Large intestine (tissue), 3 donors: ENCODE measurements at regions not wholly inside any gene's neighbourhood (a gene's known extent, or its start where the extent isn't known, plus 50 kb on each side); places are given as distances from the start of the nearest gene placed in this dataset.

Experiments used
- DNase-seq, 2 donors: peaks; one replicate each; pipeline versions ENCODE4 v3.0.0 to v3.0.0-alpha.2; 2013
- H3K27ac ChIP-seq: one replicate; pipeline ENCODE4 v1.5.1; 2013; ENCODE audit warnings: low read length
- H3K27me3 ChIP-seq: 2 replicates; pipeline ENCODE4 v1.6.1; 2013; ENCODE audit warnings: low read length; ENCODE audit not compliant: control insufficient read depth, insufficient read depth
- H3K36me3 ChIP-seq: 2 replicates; pipeline ENCODE4 v1.6.1; 2013; ENCODE audit warnings: low read length; ENCODE audit not compliant: control insufficient read depth, insufficient read depth
- H3K4me1 ChIP-seq: one replicate; pipeline ENCODE4 v1.6.1; 2013; ENCODE audit warnings: low read length; ENCODE audit not compliant: control insufficient read depth, insufficient read depth
- H3K4me3 ChIP-seq: one replicate; pipeline ENCODE4 v1.5.1; 2013; ENCODE audit warnings: low read length
- H3K9me3 ChIP-seq: one replicate; pipeline ENCODE4 v1.6.1; 2013; ENCODE audit warnings: mild to moderate bottlenecking, low read depth, low read length, moderate library complexity; ENCODE audit not compliant: control insufficient read depth
- WGBS: methylation state at CpG from one replicate; pipeline ENCODE4 v1.1.5; 2013; ENCODE audit warnings: low lambda C conversion rate; ENCODE audit not compliant: insufficient coverage; 5-methylcytosine and 5-hydroxymethylcytosine counted together

- WGBS: no CpG with 5 or more reads among the region's 9 CpGs
- no peak overlapping the region for H3K27ac ChIP-seq
- no peak for DNase-seq
- no peak overlapping the region for H3K4me3 ChIP-seq
- H3K36me3 ChIP-seq: no peaks in the 10 kb centered on the region
- no peaks in the 10 kb centered on the region for H3K27me3 ChIP-seq
- H3K9me3 ChIP-seq: no peaks in the 10 kb centered on the region
- no peaks in the 10 kb centered on the region for H3K4me1 ChIP-seq
Observed at GRCh38 chr22:48895336-48895735, 932.3 kb downstream of the BRD1 start.

DNA sequence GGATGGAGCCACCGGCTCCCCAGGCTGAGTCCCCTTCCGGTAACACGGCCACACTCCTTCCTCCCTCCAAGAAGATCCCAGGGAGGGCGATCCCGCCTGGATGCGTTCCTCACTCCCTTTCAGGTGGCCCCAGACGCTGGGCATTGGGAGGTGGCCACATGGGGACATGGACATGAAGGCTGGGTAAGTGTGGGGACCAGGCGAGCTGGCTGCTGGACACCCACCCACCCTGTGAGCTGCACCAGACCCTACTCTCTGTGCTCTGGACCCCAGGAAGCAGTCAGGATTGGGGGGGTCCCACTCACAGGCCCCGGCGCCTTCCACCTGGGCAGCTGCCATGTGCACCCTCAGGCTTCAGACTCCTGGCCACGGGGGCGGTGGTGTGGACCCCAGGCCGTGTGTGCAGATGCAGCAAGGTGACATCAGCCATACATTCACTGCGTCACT, 932.8 kb downstream of the BRD1 start:
- H3K4me1 ChIP-seq: no peaks in the 10 kb centered on the region
- no peaks in the 10 kb centered on the region for H3K27me3 ChIP-seq
- no peaks in the 10 kb centered on the region for H3K36me3 ChIP-seq
- no peaks in the 10 kb centered on the region for H3K9me3 ChIP-seq
- no peak overlapping the region for H3K4me3 ChIP-seq
- no CpG with 5 or more reads among the region's 14 CpGs for WGBS
- no peak for DNase-seq
- H3K27ac ChIP-seq: no peak overlapping the region

GRCh38 chr22:48894064-48894671, 933.5 kb downstream of the BRD1 start:
- no CpG with 5 or more reads among the region's 23 CpGs for WGBS
- Histone ChIP-seq H3K4me1 (no peaks in the 10 kb centered on the region), H3K36me3 (no peaks in the 10 kb centered on the region), H3K27me3 (no peaks in the 10 kb centered on the region), H3K9me3 (no peaks in the 10 kb centered on the region), H3K4me3 (no peak overlapping the region), H3K27ac (no peak overlapping the region)
- DNase-seq: no peak

DNA sequence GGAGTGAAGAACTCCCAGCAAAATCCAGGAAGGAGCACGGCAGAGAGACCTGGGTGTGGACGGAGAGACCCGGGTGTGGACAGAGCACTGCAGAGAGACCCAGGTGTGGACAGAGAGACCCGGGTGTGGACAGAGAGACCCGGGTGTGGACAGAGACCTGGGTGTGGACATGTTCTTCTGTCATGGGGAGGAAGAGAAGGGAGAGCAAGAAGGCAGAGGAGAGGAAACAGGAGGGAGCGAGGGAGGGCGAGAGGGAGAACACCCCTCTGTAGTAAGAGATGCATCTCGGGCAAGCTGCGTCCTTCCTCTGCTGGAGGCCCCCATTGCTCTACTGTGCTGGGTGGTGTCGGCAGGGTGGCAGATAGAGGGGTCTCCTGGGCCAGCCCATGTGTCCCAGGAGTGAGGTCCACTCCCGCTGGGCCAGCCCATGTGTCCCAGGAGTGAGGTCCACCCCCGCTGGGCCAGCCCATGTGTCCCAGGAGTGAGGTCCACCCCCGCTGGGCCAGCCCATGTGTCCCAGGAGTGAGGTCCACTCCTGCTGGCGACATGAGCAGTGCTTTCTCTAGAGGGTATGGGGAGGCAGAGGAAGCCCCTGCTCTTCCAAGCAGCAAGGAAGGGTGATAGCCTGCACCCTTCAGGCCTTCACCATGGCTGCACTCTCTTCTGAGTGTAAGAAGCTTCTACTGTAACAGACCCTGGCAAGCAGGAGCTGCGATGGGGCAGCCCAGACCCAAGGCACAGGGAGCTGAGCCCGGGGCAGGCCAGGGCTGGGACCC, 934.2 kb downstream of the BRD1 start:
- Histone ChIP-seq H3K36me3 (no peaks in the 10 kb centered on the region), H3K27me3 (no peaks in the 10 kb centered on the region), H3K9me3 (no peaks in the 10 kb centered on the region), H3K4me1 (no peaks in the 10 kb centered on the region), H3K4me3 (no peak overlapping the region), H3K27ac (no peak overlapping the region)
- WGBS: 100% methylated on average over 2 of the region's 16 CpGs
- no peak for DNase-seq

DNA sequence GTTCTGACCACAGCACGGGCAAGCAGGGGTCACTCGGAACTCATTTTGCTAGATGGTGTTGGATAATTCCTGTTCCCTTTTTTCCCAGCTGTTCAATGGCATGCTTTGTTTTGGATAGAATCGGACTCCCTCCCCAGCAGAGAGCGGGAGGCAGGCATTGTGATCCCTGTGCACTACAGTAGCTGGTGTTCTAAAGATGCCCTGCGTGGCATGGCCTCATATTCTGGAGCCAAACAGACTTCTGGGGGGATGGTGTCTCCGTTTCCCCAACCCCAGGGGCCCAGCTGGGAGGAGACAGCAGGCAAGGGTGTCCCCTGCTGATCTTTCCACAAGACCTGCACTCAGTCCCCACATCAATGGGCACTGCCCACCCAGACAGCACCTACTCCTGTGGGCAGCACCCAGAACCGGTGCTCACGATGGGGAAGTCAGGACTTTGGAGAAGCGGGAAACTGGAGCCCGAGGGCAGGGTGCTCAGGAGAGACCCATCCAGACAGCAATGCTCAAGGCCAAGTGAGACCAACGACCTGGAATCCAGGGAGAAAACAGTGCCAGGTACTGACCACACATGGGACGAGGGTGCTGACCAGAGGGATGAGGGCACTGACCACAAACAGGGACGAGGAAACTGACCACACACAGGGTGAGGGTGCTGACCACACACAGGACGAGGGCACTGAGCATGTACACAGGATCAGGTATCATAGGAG, 934.9 kb downstream of the BRD1 start:
- H3K27me3 ChIP-seq: no peaks in the 10 kb centered on the region

GRCh38 chr22:48891688-48892577, 935.7 kb downstream of the BRD1 start:
- no peak overlapping the region for H3K27ac ChIP-seq

More for the DNA sequence above, 934.9 kb downstream of the BRD1 start:
- Histone ChIP-seq H3K4me1 (no peaks in the 10 kb centered on the region), H3K36me3 (no peaks in the 10 kb centered on the region), H3K27ac (no peak overlapping the region), H3K4me3 (no peak overlapping the region), H3K9me3 (no peaks in the 10 kb centered on the region)
- no CpG with 5 or more reads among the region's 14 CpGs for WGBS
- DNase-seq: no peak

DNA sequence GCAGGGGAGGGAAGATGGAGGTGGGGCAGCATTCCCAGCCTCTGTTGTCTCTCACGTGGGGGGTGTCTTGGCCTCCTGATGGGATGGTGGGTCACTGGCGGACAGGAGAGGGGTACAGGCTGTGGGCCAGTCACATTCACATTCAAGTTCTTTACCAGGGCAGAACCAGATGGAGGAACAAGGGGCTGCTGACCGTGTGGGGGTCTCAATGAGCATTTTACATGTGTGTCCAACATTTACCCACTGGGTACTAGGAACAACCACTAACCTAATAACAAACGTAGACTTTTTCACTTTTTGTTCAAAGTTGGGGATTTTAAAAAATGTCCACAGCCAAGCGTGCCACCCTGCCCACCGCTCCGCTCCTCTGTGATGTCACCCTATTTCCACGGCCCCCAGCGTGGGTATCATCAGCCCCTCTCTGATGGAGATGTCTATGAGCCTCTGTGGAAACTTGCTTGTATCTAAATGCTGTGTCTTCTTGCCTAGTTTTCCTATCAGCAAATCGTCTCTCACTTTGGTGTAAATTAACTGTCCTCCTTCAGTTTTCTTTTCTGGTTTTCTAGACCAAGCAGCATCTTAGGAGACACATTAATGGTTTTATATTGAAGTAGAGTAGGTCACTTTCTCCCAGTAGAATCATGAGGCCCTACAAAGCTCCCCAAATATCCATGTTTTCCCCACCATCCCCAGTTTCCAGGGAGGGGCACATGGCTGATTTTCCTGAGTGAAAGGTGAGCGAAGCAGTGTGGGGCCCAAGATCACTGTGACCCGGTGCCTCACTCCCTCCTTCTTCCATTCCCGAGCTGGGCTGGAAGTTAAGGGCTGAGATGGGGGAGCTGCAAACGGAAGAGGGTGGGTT, 936.7 kb downstream of the BRD1 start:
- Histone ChIP-seq H3K4me3 (no peak overlapping the region), H3K27me3 (no peaks in the 10 kb centered on the region), H3K36me3 (no peaks in the 10 kb centered on the region), H3K27ac (no peak overlapping the region), H3K4me1 (no peaks in the 10 kb centered on the region), H3K9me3 (no peaks in the 10 kb centered on the region)
- no CpG with 5 or more reads among the region's 14 CpGs for WGBS
- no peak for DNase-seq

More at GRCh38 chr22:48891688-48892577, 935.7 kb downstream of the BRD1 start:
- no CpG with 5 or more reads among the region's 9 CpGs for WGBS
- Histone ChIP-seq H3K36me3 (no peaks in the 10 kb centered on the region), H3K9me3 (no peaks in the 10 kb centered on the region), H3K27me3 (no peaks in the 10 kb centered on the region), H3K4me3 (no peak overlapping the region), H3K4me1 (no peaks in the 10 kb centered on the region)
- no peak for DNase-seq

- H3K27ac ChIP-seq: no peak overlapping the region
- H3K4me3 ChIP-seq: no peak overlapping the region
- DNase-seq: no peak
- no peaks in the 10 kb centered on the region for H3K36me3 ChIP-seq
- H3K9me3 ChIP-seq: no peaks in the 10 kb centered on the region
- no peaks in the 10 kb centered on the region for H3K27me3 ChIP-seq
- no CpG with 5 or more reads among the region's 22 CpGs for WGBS
- H3K4me1 ChIP-seq: no peaks in the 10 kb centered on the region
Observed at GRCh38 chr22:48889887-48890692, 937.6 kb downstream of the BRD1 start.
